PC-3 (cell line): ENCODE measurements at regions not wholly inside any gene's neighbourhood (a gene's known extent, or its start where the extent isn't known, plus 50 kb on each side); places are given as distances from the start of the nearest gene placed in this dataset.

Experiments
- ATAC-seq: fragments of 200-7000 bp; cut with Tn5 transposase; 2 replicates; pipeline ENCODE4 v1.9.1; 2020; ENCODE audit warnings: mild to moderate bottlenecking, moderate library complexity
- BruUV-seq: library from RNA; stranded (reverse); fragments of 400-500 nt; replicated peaks from 2 replicates; lab custom pipeline; 2021; lab: Mats Ljungman, UMichigan
- CTCF ChIA-PET: fragments of 300-600 bp; sonication (Branson Sonifier 250); formaldehyde crosslinking; loops from one replicate; lab custom pipeline; 2022; ENCODE audit warnings: antibody characterized with exemption; lab: Charles Lee
- POLR2A ChIA-PET: fragments of 300-600 bp; sonication (Branson Sonifier 250); formaldehyde crosslinking; loops from one replicate; lab custom pipeline; 2022; ENCODE audit warnings: antibody characterized with exemption; ENCODE audit not compliant: unreplicated experiment; lab: Charles Lee
- DNase-seq: peaks from one replicate; pipeline ENCODE4 v3.0.0-alpha.2; 2015
- H2AFZ ChIP-seq: fragments of 300-600 bp; sonication (generic); 2 replicates; pipeline ENCODE4 v1.6.0; 2016; ENCODE audit warnings: antibody characterized with exemption, low read length
- H3F3A ChIP-seq: fragments of 300-600 bp; sonication (generic); one replicate; pipeline ENCODE4 v1.6.0; 2017; ENCODE audit warnings: antibody characterized with exemption, low read length, control low read depth, mild to moderate bottlenecking; ENCODE audit not compliant: unreplicated experiment
- H3K27ac ChIP-seq: fragments of 300-600 bp; sonication (generic); 2 replicates; pipeline ENCODE4 v1.5.1; 2016; ENCODE audit warnings: mild to moderate bottlenecking, low read length
- H3K27me3 ChIP-seq: fragments of 300-600 bp; sonication (generic); 2 replicates; pipeline ENCODE4 v1.6.1; 2016; ENCODE audit warnings: low read length, mixed read lengths
- H3K36me3 ChIP-seq: fragments of 300-600 bp; sonication (generic); 2 replicates; pipeline ENCODE4 v1.6.1; 2016; ENCODE audit warnings: low read depth, mixed run types, low read length, mixed read lengths
- H3K4me1 ChIP-seq: fragments of 300-600 bp; sonication (generic); 2 replicates; pipeline ENCODE4 v1.5.1; 2016; ENCODE audit warnings: low read length; ENCODE audit not compliant: insufficient read depth
- H3K4me2 ChIP-seq: fragments of 300-600 bp; sonication (generic); 2 replicates; pipeline ENCODE4 v1.6.0; 2016; ENCODE audit warnings: low read length
- H3K4me3 ChIP-seq: fragments of 300-600 bp; sonication (generic); 2 replicates; pipeline ENCODE4 v1.5.1; 2016; ENCODE audit warnings: mild to moderate bottlenecking, low read length, mixed read lengths
- H3K79me2 ChIP-seq: fragments of 300-600 bp; sonication (generic); 2 replicates; pipeline ENCODE4 v1.6.1; 2017; ENCODE audit warnings: low read length, mixed read lengths
- H3K9ac ChIP-seq: fragments of 300-600 bp; sonication (generic); 2 replicates; pipeline ENCODE4 v1.6.0; 2016; ENCODE audit warnings: mild to moderate bottlenecking, low read length
- H3K9me2 ChIP-seq: fragments of 300-600 bp; sonication (generic); replicated peaks from 2 replicates; pipeline ENCODE4 v1.6.1; 2016; ENCODE audit warnings: mixed run types, low read length, mixed read lengths
- H3K9me3 ChIP-seq: fragments of 300-600 bp; sonication (generic); 2 replicates; pipeline ENCODE4 v1.6.1; 2016; ENCODE audit warnings: low read length, mixed read lengths
- H4K20me1 ChIP-seq: fragments of 300-600 bp; sonication (generic); 2 replicates; pipeline ENCODE4 v1.6.1; 2016; ENCODE audit warnings: low read length, mixed read lengths
- CTCF ChIP-seq: fragments of 300-600 bp; sonication (generic); conservative IDR thresholded peaks from 2 replicates; pipeline ENCODE4 v1.5.1; 2017; ENCODE audit warnings: antibody characterized with exemption, low read depth, mild to moderate bottlenecking, low read length
- EZH2 ChIP-seq: fragments of 300-600 bp; sonication (generic); IDR thresholded peaks from one replicate; pipeline ENCODE4 v1.6.1; 2017; ENCODE audit warnings: antibody characterized with exemption, mild to moderate bottlenecking, low read length; ENCODE audit not compliant: unreplicated experiment
- EZH2phosphoT487 ChIP-seq: fragments of 300-600 bp; sonication (generic); IDR thresholded peaks from 2 replicates; pipeline ENCODE4 v1.6.1; 2018; ENCODE audit warnings: mild to moderate bottlenecking, antibody characterized with exemption, low read length, borderline replicate concordance
- intact Hi-C: fragments of 100-400 bp; cut with micrococcal nuclease; formaldehyde crosslinking; loops from 2 replicates; pipeline ENCODE4 v1.9.0; 2023

- BruUV-seq, result no TSS peak
- no peaks in the 10 kb centered on the region for H3K27me3 ChIP-seq
- H3K36me3 ChIP-seq, result no peaks in the 10 kb centered on the region
- intact Hi-C loops, result no loop called here
- no peak overlapping the region for H3K9ac ChIP-seq
- ChIA-PET POLR2A (no interaction called here), CTCF (no interaction called here)
- no peak overlapping the region for H3K27ac ChIP-seq
- no peaks in the 10 kb centered on the region for H3F3A ChIP-seq
- H3K4me1 ChIP-seq, result no peaks in the 10 kb centered on the region
- DNase-seq (no peak), ATAC-seq (no peak)
- no peaks in the 10 kb centered on the region for H4K20me1 ChIP-seq
- H3K79me2 ChIP-seq, result no peaks in the 10 kb centered on the region
- H3K4me2 ChIP-seq, result no peak overlapping the region
- H3K9me2 ChIP-seq, result no peaks in the 10 kb centered on the region
- no peak overlapping the region for H2AFZ ChIP-seq
- peaks cover 18% of the 10 kb centered on the region for H3K9me3 ChIP-seq
- TF ChIP-seq CTCF (no peak), EZH2phosphoT487 (no peak), EZH2 (no peak)
- H3K4me3 ChIP-seq, result no peak overlapping the region
Measured at GRCh38 chr3:7877312-7877711, 624.3 kb upstream of the LMCD1 start.

- DNase-seq, result no peak
- H3K4me1 ChIP-seq, result no peaks in the 10 kb centered on the region
- H3K9me2 ChIP-seq, result no peaks in the 10 kb centered on the region
- no TSS peak for BruUV-seq
- POLR2A ChIA-PET, result no interaction called here
- H3F3A ChIP-seq, result no peaks in the 10 kb centered on the region
- H2AFZ ChIP-seq, result no peak overlapping the region
- no peak overlapping the region for H3K4me3 ChIP-seq
- TF ChIP-seq CTCF, result no peak
- no peak for TF ChIP-seq EZH2phosphoT487
- no peak for TF ChIP-seq EZH2
- H3K36me3 ChIP-seq, result no peaks in the 10 kb centered on the region
- H3K9me3 ChIP-seq, result peaks cover 18% of the 10 kb centered on the region
- intact Hi-C loops, result no loop called here
- no peaks in the 10 kb centered on the region for H4K20me1 ChIP-seq
- H3K4me2 ChIP-seq, result no peak overlapping the region
- ATAC-seq, result no peak
- H3K27me3 ChIP-seq, result no peaks in the 10 kb centered on the region
- H3K27ac ChIP-seq, result no peak overlapping the region
- CTCF ChIA-PET, result no interaction called here
- no peak overlapping the region for H3K9ac ChIP-seq
- no peaks in the 10 kb centered on the region for H3K79me2 ChIP-seq
Measured at GRCh38 chr3:7879572-7879971, 622.1 kb upstream of the LMCD1 start.

GRCh38 chr3:7881946-7882345 lies 619.7 kb upstream of the LMCD1 start:
- ChIA-PET POLR2A (no interaction called here), CTCF (no interaction called here)
- Histone ChIP-seq H2AFZ (no peak overlapping the region), H3K4me1 (no peaks in the 10 kb centered on the region), H3K9me2 (no peaks in the 10 kb centered on the region), H3K4me3 (no peak overlapping the region), H3K36me3 (no peaks in the 10 kb centered on the region), H3F3A (no peaks in the 10 kb centered on the region), H3K9me3 (peaks cover 18% of the 10 kb centered on the region), H3K4me2 (no peak overlapping the region), H3K79me2 (no peaks in the 10 kb centered on the region), H4K20me1 (no peaks in the 10 kb centered on the region), H3K27ac (no peak overlapping the region), H3K27me3 (no peaks in the 10 kb centered on the region), H3K9ac (no peak overlapping the region)
- no peak for ATAC-seq
- intact Hi-C loops, result no loop called here
- no peak for TF ChIP-seq CTCF
- BruUV-seq, result no TSS peak
- DNase-seq, result no peak
